CD4-positive, alpha-beta T cell (primary cell): ENCODE measurements at regions not wholly inside any gene's neighbourhood (a gene's known extent, or its start where the extent isn't known, plus 50 kb on each side); places are given as distances from the start of the nearest gene placed in this dataset.

Source experiments
- ATAC-seq: fragments of 200-7000 bp; cut with Tn5 transposase; one replicate; pipeline ENCODE4 v1.10.0; 2022; ENCODE audit warnings: mild to moderate bottlenecking; ENCODE audit not compliant: poor library complexity
- CTCF ChIA-PET: fragments of 350-600 bp; sonication (Branson Sonifier 250); formaldehyde crosslinking; loops from one replicate; lab custom pipeline; 2021; ENCODE audit warnings: antibody characterized with exemption, inconsistent platforms; lab: Charles Lee
- POLR2A ChIA-PET: fragments of 350-600 bp; sonication (Branson Sonifier 250); formaldehyde crosslinking; loops from one replicate; lab custom pipeline; 2021; ENCODE audit warnings: antibody characterized with exemption, inconsistent platforms; lab: Charles Lee
- DNase-seq, 14 experiments: peaks; one replicate each; pipeline ENCODE4 v3.0.0-alpha.2; 2013 to 2020; ENCODE audit warnings: mixed read lengths in 2 of 14
- H3K27ac ChIP-seq, 2 donors: one replicate each; pipeline versions ENCODE4 v1.5.1 to v1.7.0; 2013; ENCODE audit warnings: low read length in 2 of 2, low read depth in 1 of 2, mild to moderate bottlenecking in 1 of 2
- H3K27me3 ChIP-seq, 2 experiments: 1 replicate in 1 of 2; 2 replicates in 1 of 2; pipeline versions ENCODE4 v1.6.1 to v1.7.0; 2013; ENCODE audit warnings: low read length in 2 of 2, control low read depth in 1 of 2, mild to moderate bottlenecking in 1 of 2, moderate library complexity in 1 of 2; ENCODE audit not compliant: insufficient read depth in 2 of 2, control insufficient read depth in 1 of 2
- H3K36me3 ChIP-seq: one replicate; pipeline ENCODE4 v1.6.1; 2013; ENCODE audit warnings: low read length, control low read depth; ENCODE audit not compliant: insufficient read depth
- H3K4me1 ChIP-seq: one replicate; pipeline ENCODE4 v1.6.1; 2013; ENCODE audit warnings: low read length, control low read depth; ENCODE audit not compliant: insufficient read depth
- H3K4me3 ChIP-seq: one replicate; pipeline ENCODE4 v1.5.1; 2013; ENCODE audit warnings: mild to moderate bottlenecking, low read length, moderate library complexity
- H3K9me3 ChIP-seq, 2 experiments: 1 replicate in 1 of 2; 2 replicates in 1 of 2; pipeline versions ENCODE4 v1.6.1 to v1.7.0; 2013; ENCODE audit warnings: low read length in 2 of 2, mild to moderate bottlenecking in 2 of 2, control low read depth in 1 of 2, moderate library complexity in 1 of 2; ENCODE audit not compliant: control insufficient read depth in 1 of 2, insufficient read depth in 1 of 2
- H3K27ac Mint-ChIP-seq: one replicate; pipeline ENCODE4 v1.8.0; 2020; ENCODE audit warnings: mixed read lengths
- H3K27me3 Mint-ChIP-seq: one replicate; pipeline ENCODE4 v1.8.0; 2021; ENCODE audit warnings: mixed read lengths
- H3K36me3 Mint-ChIP-seq: one replicate; pipeline ENCODE4 v1.8.0; 2021; ENCODE audit warnings: low read depth, mixed read lengths
- H3K4me1 Mint-ChIP-seq: one replicate; pipeline ENCODE4 v1.8.0; 2021; ENCODE audit warnings: low read depth, mixed read lengths
- H3K4me3 Mint-ChIP-seq: one replicate; pipeline ENCODE4 v1.8.0; 2020; ENCODE audit warnings: mild to moderate bottlenecking, mixed read lengths
- H3K9me3 Mint-ChIP-seq: one replicate; pipeline ENCODE4 v1.8.0; 2020; ENCODE audit warnings: mixed read lengths
- intact Hi-C, 2 experiments: fragments of 100-400 bp; cut with DNase I in 1 of 2; cut with micrococcal nuclease in 1 of 2; formaldehyde crosslinking; loops; one replicate each; pipeline versions ENCODE4 v1.15.1 to v1.9.0; 2023 to 2025; cut with DNase I, micrococcal nuclease
- TF ChIP-seq, protein P1 (sequence below): fragments of 200-600 bp; IDR thresholded peaks from one replicate; pipeline ENCODE4 v1.8.0; 2022; ENCODE audit warnings: antibody characterized with exemption, mild to moderate bottlenecking

DNA sequence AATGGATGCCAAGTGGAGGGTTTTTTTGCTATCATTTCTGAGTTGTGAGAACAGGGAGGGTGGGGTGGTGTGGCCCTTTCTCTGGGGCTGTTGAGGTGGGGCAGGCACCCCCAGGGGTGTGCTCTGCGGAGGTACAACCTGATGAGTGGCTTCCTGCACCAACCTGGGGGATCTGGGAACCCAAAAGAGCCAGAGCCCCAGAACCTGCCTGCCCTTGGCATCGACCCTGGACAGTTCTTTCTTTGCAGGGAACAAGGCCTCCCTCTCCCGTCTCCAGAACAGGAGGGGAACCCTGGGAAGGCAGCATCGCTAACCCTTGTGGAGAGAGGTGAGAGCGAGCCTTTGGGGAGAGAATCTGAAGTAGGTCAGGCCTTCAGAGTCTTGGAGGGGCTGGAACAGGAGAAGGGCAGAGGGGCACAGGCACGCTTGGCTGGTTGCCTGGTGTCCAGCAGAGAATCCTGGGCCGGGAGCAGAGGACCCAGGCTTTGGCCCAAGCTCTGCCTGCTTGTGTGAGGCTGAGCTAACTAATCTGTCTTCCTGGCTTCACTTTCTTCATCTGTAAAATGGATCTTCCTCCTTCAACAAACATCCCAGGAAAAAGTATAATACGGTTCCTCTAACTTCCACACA, 84.9 kb downstream of the RHOB start:
- H3K27ac ChIP-seq, result no peak overlapping the region
- Mint-ChIP-seq H3K9me3 (no peaks in the 10 kb centered on the region), H3K36me3 (no peaks in the 10 kb centered on the region), H3K4me1 (no peaks in the 10 kb centered on the region), H3K27ac (no peak overlapping the region), H3K4me3 (no peak overlapping the region), H3K27me3 (no peaks in the 10 kb centered on the region)
- H3K27me3 ChIP-seq, result no peaks in the 10 kb centered on the region
- CTCF ChIA-PET, result no interaction called here
- DNase-seq (no peak), ATAC-seq (no peak)
- H3K9me3 ChIP-seq, result peaks cover 0 to 4% of the 10 kb centered on the region in 2 experiments
- TF ChIP-seq, protein P1, sequence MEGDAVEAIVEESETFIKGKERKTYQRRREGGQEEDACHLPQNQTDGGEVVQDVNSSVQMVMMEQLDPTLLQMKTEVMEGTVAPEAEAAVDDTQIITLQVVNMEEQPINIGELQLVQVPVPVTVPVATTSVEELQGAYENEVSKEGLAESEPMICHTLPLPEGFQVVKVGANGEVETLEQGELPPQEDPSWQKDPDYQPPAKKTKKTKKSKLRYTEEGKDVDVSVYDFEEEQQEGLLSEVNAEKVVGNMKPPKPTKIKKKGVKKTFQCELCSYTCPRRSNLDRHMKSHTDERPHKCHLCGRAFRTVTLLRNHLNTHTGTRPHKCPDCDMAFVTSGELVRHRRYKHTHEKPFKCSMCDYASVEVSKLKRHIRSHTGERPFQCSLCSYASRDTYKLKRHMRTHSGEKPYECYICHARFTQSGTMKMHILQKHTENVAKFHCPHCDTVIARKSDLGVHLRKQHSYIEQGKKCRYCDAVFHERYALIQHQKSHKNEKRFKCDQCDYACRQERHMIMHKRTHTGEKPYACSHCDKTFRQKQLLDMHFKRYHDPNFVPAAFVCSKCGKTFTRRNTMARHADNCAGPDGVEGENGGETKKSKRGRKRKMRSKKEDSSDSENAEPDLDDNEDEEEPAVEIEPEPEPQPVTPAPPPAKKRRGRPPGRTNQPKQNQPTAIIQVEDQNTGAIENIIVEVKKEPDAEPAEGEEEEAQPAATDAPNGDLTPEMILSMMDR, result no peak
- no peaks in the 10 kb centered on the region for H3K4me1 ChIP-seq
- no peak overlapping the region for H3K4me3 ChIP-seq
- no peaks in the 10 kb centered on the region for H3K36me3 ChIP-seq
- POLR2A ChIA-PET, result no interaction called here
- intact Hi-C loops, result no loop called here

- Histone ChIP-seq H3K9me3 (peaks cover 0 to 4% of the 10 kb centered on the region in 2 experiments), H3K4me3 (no peak overlapping the region), H3K4me1 (no peaks in the 10 kb centered on the region), H3K27ac (no peak overlapping the region), H3K27me3 (no peaks in the 10 kb centered on the region), H3K36me3 (no peaks in the 10 kb centered on the region)
- Mint-ChIP-seq H3K36me3 (no peaks in the 10 kb centered on the region), H3K4me1 (no peaks in the 10 kb centered on the region), H3K9me3 (no peaks in the 10 kb centered on the region), H3K4me3 (no peak overlapping the region), H3K27me3 (no peaks in the 10 kb centered on the region), H3K27ac (no peak overlapping the region)
- ChIA-PET CTCF (no interaction called here), POLR2A (no interaction called here)
- intact Hi-C loops, result no loop called here
- ATAC-seq (no peak), DNase-seq (no peak)
- TF ChIP-seq, protein P1, result no peak
Measured at GRCh38 chr2:20532634-20533437, 86.0 kb downstream of the RHOB start.

DNA sequence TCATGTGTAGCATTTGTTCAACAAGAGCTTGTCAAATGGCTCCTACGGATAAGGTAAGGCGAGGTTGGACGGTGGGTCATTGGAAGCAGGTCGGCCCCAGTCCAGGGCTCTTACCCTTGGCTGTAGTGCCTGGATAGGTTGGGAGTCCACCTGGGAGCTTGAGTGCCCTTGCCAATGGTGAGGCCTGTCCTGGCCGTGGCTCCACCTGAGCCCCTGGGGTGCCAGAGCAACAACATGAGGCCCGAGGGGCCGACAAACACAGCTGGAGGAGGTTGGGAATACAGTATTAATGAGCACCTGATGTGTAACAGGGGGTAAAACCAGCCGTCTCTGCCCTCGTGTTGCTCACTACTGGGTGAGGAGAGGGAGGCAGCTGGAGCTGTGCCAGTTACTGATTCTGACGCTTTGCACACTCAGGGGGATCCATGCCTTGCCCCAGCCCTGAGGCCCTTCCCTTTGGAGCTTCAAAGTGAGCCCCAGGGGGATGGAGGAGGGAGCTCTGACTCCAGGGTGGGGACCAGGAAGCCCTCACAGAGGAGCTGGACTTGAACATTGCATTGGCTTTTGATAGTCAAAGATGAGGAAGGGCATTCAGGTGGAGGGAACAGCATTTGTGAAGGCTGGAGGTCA, 87.2 kb downstream of the RHOB start:
- peak in 1 of 14 experiments; percentile 12 for DNase-seq
- no peaks in the 10 kb centered on the region for H3K9me3 Mint-ChIP-seq
- CTCF ChIA-PET, result no interaction called here
- no peaks in the 10 kb centered on the region for H3K4me1 Mint-ChIP-seq
- Histone ChIP-seq H3K27me3 (no peaks in the 10 kb centered on the region), H3K27ac (no peak overlapping the region), H3K4me1 (no peaks in the 10 kb centered on the region), H3K36me3 (no peaks in the 10 kb centered on the region), H3K4me3 (no peak overlapping the region), H3K9me3 (peaks cover 0 to 4% of the 10 kb centered on the region in 2 experiments)
- H3K4me3 Mint-ChIP-seq, result no peak overlapping the region
- no peak overlapping the region for H3K27ac Mint-ChIP-seq
- no peaks in the 10 kb centered on the region for H3K27me3 Mint-ChIP-seq
- POLR2A ChIA-PET, result no interaction called here
- ATAC-seq, result no peak
- no peaks in the 10 kb centered on the region for H3K36me3 Mint-ChIP-seq
- intact Hi-C loops, result no loop called here
- TF ChIP-seq, protein P1, result no peak
